WTC11 (cell line): ENCODE measurements at regions not wholly inside any gene's neighbourhood (a gene's known extent, or its start where the extent isn't known, plus 50 kb on each side); places are given as distances from the start of the nearest gene placed in this dataset.

Source experiments
- ATAC-seq: fragments of 200-7000 bp; cut with Tn5 transposase; 2 replicates; pipeline ENCODE4 v1.10.0; 2021; ENCODE audit warnings: mild to moderate bottlenecking, moderate library complexity
- CTCF ChIA-PET: fragments of 300-600 bp; sonication (Branson Sonifier 250); formaldehyde crosslinking; loops from one replicate; lab custom pipeline; 2021; ENCODE audit warnings: antibody characterized with exemption; lab: Charles Lee
- POLR2A ChIA-PET: fragments of 350-600 bp; sonication (Branson Sonifier 250); formaldehyde crosslinking; loops from one replicate; lab custom pipeline; 2021; ENCODE audit warnings: antibody characterized with exemption; lab: Charles Lee
- DNase-seq: peaks from one replicate; pipeline ENCODE4 v3.0.0; 2021; ENCODE audit warnings: low spot score
- H3K27ac Mint-ChIP-seq: 2 replicates; pipeline ENCODE4 v1.8.0; 2021; ENCODE audit warnings: mixed read lengths
- H3K27me3 Mint-ChIP-seq: 2 replicates; pipeline ENCODE4 v1.8.0; 2021; ENCODE audit warnings: low read depth, mild to moderate bottlenecking, moderate library complexity, mixed read lengths
- H3K36me3 Mint-ChIP-seq: 2 replicates; pipeline ENCODE4 v1.8.0; 2021; ENCODE audit warnings: mixed read lengths
- H3K4me1 Mint-ChIP-seq: 2 replicates; pipeline ENCODE4 v1.8.0; 2022; ENCODE audit warnings: mixed read lengths
- H3K4me3 Mint-ChIP-seq: 2 replicates; pipeline ENCODE4 v1.8.0; 2021; ENCODE audit warnings: mild to moderate bottlenecking, moderate library complexity, mixed read lengths
- H3K9me3 Mint-ChIP-seq: 2 replicates; pipeline ENCODE4 v1.8.0; 2021; ENCODE audit warnings: mixed read lengths
- EMX1 ChIP-seq: fragments of 250-450 bp; sonication (Bioruptor Pico); IDR thresholded peaks from 2 replicates; pipeline ENCODE4 v1.8.0; 2021; ENCODE audit warnings: mild to moderate bottlenecking
- ESRRA ChIP-seq: sonication (generic); formaldehyde crosslinking; IDR thresholded peaks from 2 replicates; pipeline ENCODE4 v1.8.1; 2022; ENCODE audit warnings: mild to moderate bottlenecking, missing genetic modification reagents, borderline replicate concordance
- FOXJ3 ChIP-seq: sonication (generic); formaldehyde crosslinking; IDR thresholded peaks from 2 replicates; pipeline ENCODE4 v1.9.0; 2021; ENCODE audit warnings: missing genetic modification reagents, mild to moderate bottlenecking, borderline replicate concordance
- GTF2I ChIP-seq: fragments of 250-450 bp; sonication (Bioruptor Pico); conservative IDR thresholded peaks from 2 replicates; pipeline ENCODE4 v1.4.0; 2021; ENCODE audit warnings: mild to moderate bottlenecking
- HMGA2 ChIP-seq: fragments of 250-450 bp; sonication (Bioruptor Pico); IDR thresholded peaks from 2 replicates; pipeline ENCODE4 v1.4.0; 2021; ENCODE audit warnings: mild to moderate bottlenecking, moderate library complexity
- JUN ChIP-seq: sonication (generic); formaldehyde crosslinking; IDR thresholded peaks from 2 replicates; pipeline ENCODE4 v1.8.0; 2023; ENCODE audit warnings: mild to moderate bottlenecking, missing genetic modification reagents
- KAT7 ChIP-seq: sonication (generic); formaldehyde crosslinking; IDR thresholded peaks from 2 replicates; pipeline ENCODE4 v1.8.1; 2023; ENCODE audit warnings: missing genetic modification reagents, mild to moderate bottlenecking, borderline replicate concordance
- MYBL2 ChIP-seq: sonication (generic); formaldehyde crosslinking; IDR thresholded peaks from 2 replicates; pipeline ENCODE4 v1.8.1; 2023; ENCODE audit warnings: mild to moderate bottlenecking, moderate library complexity, missing genetic modification reagents
- NR3C1 ChIP-seq: sonication (generic); formaldehyde crosslinking; conservative IDR thresholded peaks from 2 replicates; pipeline ENCODE4 v1.8.1; 2023; ENCODE audit warnings: low read depth, mild to moderate bottlenecking, missing genetic modification reagents
- SP1 ChIP-seq: sonication (generic); formaldehyde crosslinking; conservative IDR thresholded peaks from 2 replicates; pipeline ENCODE4 v1.8.1; 2022; ENCODE audit warnings: missing genetic modification reagents
- TCF7 ChIP-seq: sonication (generic); formaldehyde crosslinking; IDR thresholded peaks from 2 replicates; pipeline ENCODE4 v1.8.0; 2022; ENCODE audit warnings: mild to moderate bottlenecking, low read depth, missing genetic modification reagents, moderate library complexity
- ZNF121 ChIP-seq: sonication (generic); formaldehyde crosslinking; IDR thresholded peaks from 2 replicates; pipeline ENCODE4 v1.8.0; 2023; ENCODE audit warnings: missing genetic modification reagents
- ZNF219 ChIP-seq: sonication (generic); formaldehyde crosslinking; IDR thresholded peaks from 2 replicates; pipeline ENCODE4 v1.8.0; 2023; ENCODE audit warnings: missing genetic modification reagents, mild to moderate bottlenecking, borderline replicate concordance
- ZNF416 ChIP-seq: fragments of 250-450 bp; sonication (Bioruptor Pico); IDR thresholded peaks from 2 replicates; pipeline ENCODE4 v1.9.0; 2021; ENCODE audit warnings: mild to moderate bottlenecking, inconsistent platforms
- TF ChIP-seq, protein P1 (sequence below): sonication (generic); formaldehyde crosslinking; IDR thresholded peaks from 2 replicates; pipeline ENCODE4 v1.8.0; 2022; ENCODE audit warnings: mild to moderate bottlenecking, missing genetic modification reagents
- TF ChIP-seq, protein P2 (sequence below): sonication (generic); formaldehyde crosslinking; IDR thresholded peaks from 2 replicates; pipeline ENCODE4 v1.8.0; 2023; ENCODE audit warnings: mild to moderate bottlenecking, missing genetic modification reagents
- TF ChIP-seq, protein P3 (sequence below): sonication (generic); formaldehyde crosslinking; IDR thresholded peaks from 2 replicates; pipeline ENCODE4 v1.8.0; 2022; ENCODE audit warnings: mild to moderate bottlenecking, missing genetic modification reagents
- TF ChIP-seq, protein P4 (sequence below): sonication (generic); formaldehyde crosslinking; IDR thresholded peaks from 2 replicates; pipeline ENCODE4 v1.8.1; 2022; ENCODE audit warnings: mild to moderate bottlenecking, moderate library complexity, missing genetic modification reagents
- TF ChIP-seq, protein P5 (sequence below): fragments of 200-600 bp; IDR thresholded peaks from 2 replicates; pipeline ENCODE4 v1.8.0; 2022; ENCODE audit warnings: antibody characterized with exemption
- TF ChIP-seq, protein P6 (sequence below): sonication (generic); formaldehyde crosslinking; conservative IDR thresholded peaks from 2 replicates; pipeline ENCODE4 v1.8.1; 2022; ENCODE audit warnings: mild to moderate bottlenecking, missing genetic modification reagents
- TF ChIP-seq, protein P7 (sequence below): sonication (generic); formaldehyde crosslinking; IDR thresholded peaks from 2 replicates; pipeline ENCODE4 v1.8.0; 2022; ENCODE audit warnings: missing genetic modification reagents
- TF ChIP-seq, protein P8 (sequence below): sonication (generic); formaldehyde crosslinking; IDR thresholded peaks from 2 replicates; pipeline ENCODE4 v1.8.1; 2023; ENCODE audit warnings: mild to moderate bottlenecking, missing genetic modification reagents

DNA sequence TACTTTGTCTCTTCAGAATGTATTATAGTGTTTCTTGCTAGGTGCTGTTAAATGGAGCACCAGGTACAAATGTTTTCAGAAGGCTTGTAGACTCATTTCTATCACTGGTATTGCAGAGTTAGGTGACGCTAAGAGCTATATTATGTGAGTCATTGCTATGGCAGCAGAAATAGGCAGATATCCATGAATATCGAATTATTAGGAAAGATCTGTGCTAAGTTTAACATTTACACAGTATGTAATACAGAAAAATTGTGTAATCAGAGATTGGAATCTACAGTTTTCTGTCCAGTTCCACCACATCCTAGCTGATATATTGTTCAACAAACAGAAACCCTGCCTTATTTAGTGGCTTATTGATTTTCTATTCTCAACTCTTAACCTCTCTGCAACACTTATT is 1025.5 kb downstream of the STIM2 start (continued):
- TF ChIP-seq, protein P1, sequence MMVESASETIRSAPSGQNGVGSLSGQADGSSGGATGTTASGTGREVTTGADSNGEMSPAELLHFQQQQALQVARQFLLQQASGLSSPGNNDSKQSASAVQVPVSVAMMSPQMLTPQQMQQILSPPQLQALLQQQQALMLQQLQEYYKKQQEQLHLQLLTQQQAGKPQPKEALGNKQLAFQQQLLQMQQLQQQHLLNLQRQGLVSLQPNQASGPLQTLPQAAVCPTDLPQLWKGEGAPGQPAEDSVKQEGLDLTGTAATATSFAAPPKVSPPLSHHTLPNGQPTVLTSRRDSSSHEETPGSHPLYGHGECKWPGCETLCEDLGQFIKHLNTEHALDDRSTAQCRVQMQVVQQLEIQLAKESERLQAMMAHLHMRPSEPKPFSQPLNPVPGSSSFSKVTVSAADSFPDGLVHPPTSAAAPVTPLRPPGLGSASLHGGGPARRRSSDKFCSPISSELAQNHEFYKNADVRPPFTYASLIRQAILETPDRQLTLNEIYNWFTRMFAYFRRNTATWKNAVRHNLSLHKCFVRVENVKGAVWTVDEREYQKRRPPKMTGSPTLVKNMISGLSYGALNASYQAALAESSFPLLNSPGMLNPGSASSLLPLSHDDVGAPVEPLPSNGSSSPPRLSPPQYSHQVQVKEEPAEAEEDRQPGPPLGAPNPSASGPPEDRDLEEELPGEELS (CRISPR knock-in tag) = no peak

DNA sequence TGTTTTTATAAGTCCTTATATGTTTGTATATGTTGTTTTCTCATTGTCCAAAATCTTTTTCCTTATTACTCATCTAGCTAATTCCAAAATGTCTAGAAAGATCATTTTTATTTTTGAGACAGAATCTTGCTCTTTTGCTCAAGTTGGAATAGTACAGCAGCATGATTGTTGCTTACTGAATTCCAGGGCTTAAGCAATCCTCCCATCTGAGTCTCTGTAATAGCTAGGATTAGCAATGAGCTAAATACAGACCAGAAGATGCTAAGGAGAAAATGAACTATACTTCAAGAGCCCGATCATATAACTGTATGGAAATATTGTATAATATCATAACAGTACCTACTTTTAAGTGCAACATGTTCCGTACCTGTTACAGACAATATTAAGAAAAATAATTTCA is 1027.0 kb downstream of the STIM2 start:
- POLR2A ChIA-PET = no interaction called here
- Mint-ChIP-seq H3K4me3 (no peak overlapping the region), H3K9me3 (peaks cover 21% of the 10 kb centered on the region), H3K36me3 (peaks cover 13% of the 10 kb centered on the region; the same call in 1 of the 2 replicates), H3K27me3 (no peaks in the 10 kb centered on the region), H3K27ac (no peak overlapping the region), H3K4me1 (peaks cover 13% of the 10 kb centered on the region)
- no peak for DNase-seq
- CTCF ChIA-PET = no interaction called here
- no peak for ATAC-seq
- TF ChIP-seq, protein P2, sequence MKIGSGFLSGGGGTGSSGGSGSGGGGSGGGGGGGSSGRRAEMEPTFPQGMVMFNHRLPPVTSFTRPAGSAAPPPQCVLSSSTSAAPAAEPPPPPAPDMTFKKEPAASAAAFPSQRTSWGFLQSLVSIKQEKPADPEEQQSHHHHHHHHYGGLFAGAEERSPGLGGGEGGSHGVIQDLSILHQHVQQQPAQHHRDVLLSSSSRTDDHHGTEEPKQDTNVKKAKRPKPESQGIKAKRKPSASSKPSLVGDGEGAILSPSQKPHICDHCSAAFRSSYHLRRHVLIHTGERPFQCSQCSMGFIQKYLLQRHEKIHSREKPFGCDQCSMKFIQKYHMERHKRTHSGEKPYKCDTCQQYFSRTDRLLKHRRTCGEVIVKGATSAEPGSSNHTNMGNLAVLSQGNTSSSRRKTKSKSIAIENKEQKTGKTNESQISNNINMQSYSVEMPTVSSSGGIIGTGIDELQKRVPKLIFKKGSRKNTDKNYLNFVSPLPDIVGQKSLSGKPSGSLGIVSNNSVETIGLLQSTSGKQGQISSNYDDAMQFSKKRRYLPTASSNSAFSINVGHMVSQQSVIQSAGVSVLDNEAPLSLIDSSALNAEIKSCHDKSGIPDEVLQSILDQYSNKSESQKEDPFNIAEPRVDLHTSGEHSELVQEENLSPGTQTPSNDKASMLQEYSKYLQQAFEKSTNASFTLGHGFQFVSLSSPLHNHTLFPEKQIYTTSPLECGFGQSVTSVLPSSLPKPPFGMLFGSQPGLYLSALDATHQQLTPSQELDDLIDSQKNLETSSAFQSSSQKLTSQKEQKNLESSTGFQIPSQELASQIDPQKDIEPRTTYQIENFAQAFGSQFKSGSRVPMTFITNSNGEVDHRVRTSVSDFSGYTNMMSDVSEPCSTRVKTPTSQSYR (CRISPR knock-in tag) = no peak
- TF ChIP-seq MYBL2 (no peak), HMGA2 (CRISPR knock-in tag) (no peak), ESRRA (no peak), EMX1 (no peak), ZNF219 (no peak)
- TF ChIP-seq, protein P3, sequence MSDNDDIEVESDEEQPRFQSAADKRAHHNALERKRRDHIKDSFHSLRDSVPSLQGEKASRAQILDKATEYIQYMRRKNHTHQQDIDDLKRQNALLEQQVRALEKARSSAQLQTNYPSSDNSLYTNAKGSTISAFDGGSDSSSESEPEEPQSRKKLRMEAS (CRISPR knock-in tag) = no peak

DNA sequence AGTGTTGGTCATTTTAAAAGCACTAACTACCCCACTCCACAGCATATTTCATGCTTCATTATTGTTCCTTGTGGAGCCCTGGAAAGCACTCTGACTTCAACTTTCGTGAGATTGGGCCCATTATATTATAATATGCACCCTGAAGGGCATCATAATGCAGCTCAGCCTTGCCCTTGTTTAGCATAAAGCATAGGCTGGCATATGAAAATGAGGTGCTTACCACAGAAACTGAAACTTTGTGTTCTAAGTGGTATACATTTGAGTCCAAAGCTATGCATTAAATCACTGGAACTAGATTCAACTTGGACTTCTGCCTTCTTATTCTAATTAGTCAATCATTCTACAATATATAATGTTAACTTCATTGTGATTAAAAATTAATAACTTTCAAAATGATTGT is 1027.9 kb downstream of the STIM2 start:
- H3K27ac Mint-ChIP-seq = no peak overlapping the region
- ChIA-PET CTCF (no interaction called here), POLR2A (no interaction called here)
- H3K27me3 Mint-ChIP-seq = no peaks in the 10 kb centered on the region
- no peak overlapping the region for H3K4me3 Mint-ChIP-seq
- DNase-seq = no peak
- H3K4me1 Mint-ChIP-seq = peaks cover 13% of the 10 kb centered on the region
- ATAC-seq = no peak
- peaks cover 26% of the 10 kb centered on the region for H3K9me3 Mint-ChIP-seq
- H3K36me3 Mint-ChIP-seq = peaks cover 13% of the 10 kb centered on the region; the same call in 1 of the 2 replicates
- TF ChIP-seq ZNF121 (CRISPR knock-in tag) = no peak
- TF ChIP-seq, protein P4, sequence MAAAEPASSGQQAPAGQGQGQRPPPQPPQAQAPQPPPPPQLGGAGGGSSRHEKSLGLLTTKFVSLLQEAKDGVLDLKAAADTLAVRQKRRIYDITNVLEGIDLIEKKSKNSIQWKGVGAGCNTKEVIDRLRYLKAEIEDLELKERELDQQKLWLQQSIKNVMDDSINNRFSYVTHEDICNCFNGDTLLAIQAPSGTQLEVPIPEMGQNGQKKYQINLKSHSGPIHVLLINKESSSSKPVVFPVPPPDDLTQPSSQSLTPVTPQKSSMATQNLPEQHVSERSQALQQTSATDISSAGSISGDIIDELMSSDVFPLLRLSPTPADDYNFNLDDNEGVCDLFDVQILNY (CRISPR knock-in tag) = no peak
- no peak for TF ChIP-seq SP1 (CRISPR knock-in tag)
- no peak for TF ChIP-seq TCF7 (CRISPR knock-in tag)
- TF ChIP-seq ZNF416 (CRISPR knock-in tag) = no peak
- TF ChIP-seq, protein P5, sequence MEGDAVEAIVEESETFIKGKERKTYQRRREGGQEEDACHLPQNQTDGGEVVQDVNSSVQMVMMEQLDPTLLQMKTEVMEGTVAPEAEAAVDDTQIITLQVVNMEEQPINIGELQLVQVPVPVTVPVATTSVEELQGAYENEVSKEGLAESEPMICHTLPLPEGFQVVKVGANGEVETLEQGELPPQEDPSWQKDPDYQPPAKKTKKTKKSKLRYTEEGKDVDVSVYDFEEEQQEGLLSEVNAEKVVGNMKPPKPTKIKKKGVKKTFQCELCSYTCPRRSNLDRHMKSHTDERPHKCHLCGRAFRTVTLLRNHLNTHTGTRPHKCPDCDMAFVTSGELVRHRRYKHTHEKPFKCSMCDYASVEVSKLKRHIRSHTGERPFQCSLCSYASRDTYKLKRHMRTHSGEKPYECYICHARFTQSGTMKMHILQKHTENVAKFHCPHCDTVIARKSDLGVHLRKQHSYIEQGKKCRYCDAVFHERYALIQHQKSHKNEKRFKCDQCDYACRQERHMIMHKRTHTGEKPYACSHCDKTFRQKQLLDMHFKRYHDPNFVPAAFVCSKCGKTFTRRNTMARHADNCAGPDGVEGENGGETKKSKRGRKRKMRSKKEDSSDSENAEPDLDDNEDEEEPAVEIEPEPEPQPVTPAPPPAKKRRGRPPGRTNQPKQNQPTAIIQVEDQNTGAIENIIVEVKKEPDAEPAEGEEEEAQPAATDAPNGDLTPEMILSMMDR = no peak
- TF ChIP-seq, protein P6, sequence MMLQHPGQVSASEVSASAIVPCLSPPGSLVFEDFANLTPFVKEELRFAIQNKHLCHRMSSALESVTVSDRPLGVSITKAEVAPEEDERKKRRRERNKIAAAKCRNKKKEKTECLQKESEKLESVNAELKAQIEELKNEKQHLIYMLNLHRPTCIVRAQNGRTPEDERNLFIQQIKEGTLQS = no peak
- TF ChIP-seq, protein P7, sequence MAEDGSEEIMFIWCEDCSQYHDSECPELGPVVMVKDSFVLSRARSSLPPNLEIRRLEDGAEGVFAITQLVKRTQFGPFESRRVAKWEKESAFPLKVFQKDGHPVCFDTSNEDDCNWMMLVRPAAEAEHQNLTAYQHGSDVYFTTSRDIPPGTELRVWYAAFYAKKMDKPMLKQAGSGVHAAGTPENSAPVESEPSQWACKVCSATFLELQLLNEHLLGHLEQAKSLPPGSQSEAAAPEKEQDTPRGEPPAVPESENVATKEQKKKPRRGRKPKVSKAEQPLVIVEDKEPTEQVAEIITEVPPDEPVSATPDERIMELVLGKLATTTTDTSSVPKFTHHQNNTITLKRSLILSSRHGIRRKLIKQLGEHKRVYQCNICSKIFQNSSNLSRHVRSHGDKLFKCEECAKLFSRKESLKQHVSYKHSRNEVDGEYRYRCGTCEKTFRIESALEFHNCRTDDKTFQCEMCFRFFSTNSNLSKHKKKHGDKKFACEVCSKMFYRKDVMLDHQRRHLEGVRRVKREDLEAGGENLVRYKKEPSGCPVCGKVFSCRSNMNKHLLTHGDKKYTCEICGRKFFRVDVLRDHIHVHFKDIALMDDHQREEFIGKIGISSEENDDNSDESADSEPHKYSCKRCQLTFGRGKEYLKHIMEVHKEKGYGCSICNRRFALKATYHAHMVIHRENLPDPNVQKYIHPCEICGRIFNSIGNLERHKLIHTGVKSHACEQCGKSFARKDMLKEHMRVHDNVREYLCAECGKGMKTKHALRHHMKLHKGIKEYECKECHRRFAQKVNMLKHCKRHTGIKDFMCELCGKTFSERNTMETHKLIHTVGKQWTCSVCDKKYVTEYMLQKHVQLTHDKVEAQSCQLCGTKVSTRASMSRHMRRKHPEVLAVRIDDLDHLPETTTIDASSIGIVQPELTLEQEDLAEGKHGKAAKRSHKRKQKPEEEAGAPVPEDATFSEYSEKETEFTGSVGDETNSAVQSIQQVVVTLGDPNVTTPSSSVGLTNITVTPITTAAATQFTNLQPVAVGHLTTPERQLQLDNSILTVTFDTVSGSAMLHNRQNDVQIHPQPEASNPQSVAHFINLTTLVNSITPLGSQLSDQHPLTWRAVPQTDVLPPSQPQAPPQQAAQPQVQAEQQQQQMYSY (CRISPR knock-in tag) = no peak
- TF ChIP-seq NR3C1 = no peak
- no peak for TF ChIP-seq JUN (CRISPR knock-in tag)
- TF ChIP-seq KAT7 (CRISPR knock-in tag) = no peak
- no peak for TF ChIP-seq GTF2I (CRISPR knock-in tag)
- TF ChIP-seq FOXJ3 (CRISPR knock-in tag) = no peak
- TF ChIP-seq, protein P8, sequence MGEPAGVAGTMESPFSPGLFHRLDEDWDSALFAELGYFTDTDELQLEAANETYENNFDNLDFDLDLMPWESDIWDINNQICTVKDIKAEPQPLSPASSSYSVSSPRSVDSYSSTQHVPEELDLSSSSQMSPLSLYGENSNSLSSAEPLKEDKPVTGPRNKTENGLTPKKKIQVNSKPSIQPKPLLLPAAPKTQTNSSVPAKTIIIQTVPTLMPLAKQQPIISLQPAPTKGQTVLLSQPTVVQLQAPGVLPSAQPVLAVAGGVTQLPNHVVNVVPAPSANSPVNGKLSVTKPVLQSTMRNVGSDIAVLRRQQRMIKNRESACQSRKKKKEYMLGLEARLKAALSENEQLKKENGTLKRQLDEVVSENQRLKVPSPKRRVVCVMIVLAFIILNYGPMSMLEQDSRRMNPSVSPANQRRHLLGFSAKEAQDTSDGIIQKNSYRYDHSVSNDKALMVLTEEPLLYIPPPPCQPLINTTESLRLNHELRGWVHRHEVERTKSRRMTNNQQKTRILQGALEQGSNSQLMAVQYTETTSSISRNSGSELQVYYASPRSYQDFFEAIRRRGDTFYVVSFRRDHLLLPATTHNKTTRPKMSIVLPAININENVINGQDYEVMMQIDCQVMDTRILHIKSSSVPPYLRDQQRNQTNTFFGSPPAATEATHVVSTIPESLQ (CRISPR knock-in tag) = no peak
